Smooth muscle cell (in vitro differentiated cells): ENCODE measurements at regions not wholly inside any gene's neighbourhood (a gene's known extent, or its start where the extent isn't known, plus 50 kb on each side); places are given as distances from the start of the nearest gene placed in this dataset.

ENCODE experiments used
- DNase-seq: peaks from one replicate; lab custom pipeline; 2025; ENCODE audit not compliant: unreplicated experiment; lab: John Stamatoyannopoulos, UW
- H2AFZ ChIP-seq: fragments of 200-600 bp; sonication (generic); 2 replicates; pipeline ENCODE4 v1.6.0; 2016; ENCODE audit warnings: antibody characterized with exemption, low read depth, mild to moderate bottlenecking
- H3F3A ChIP-seq: fragments of 200-600 bp; sonication (generic); 2 replicates; pipeline ENCODE4 v1.6.0; 2017; ENCODE audit warnings: antibody characterized with exemption, low read depth
- H3K27ac ChIP-seq: fragments of 200-600 bp; sonication (generic); 2 replicates; pipeline ENCODE4 v1.5.1; 2016; ENCODE audit warnings: low read depth, mild to moderate bottlenecking
- H3K27me3 ChIP-seq: fragments of 200-600 bp; sonication (generic); 2 replicates; pipeline ENCODE4 v1.6.1; 2016; ENCODE audit warnings: low read depth, mild to moderate bottlenecking
- H3K36me3 ChIP-seq: fragments of 200-600 bp; sonication (generic); 2 replicates; pipeline ENCODE4 v1.5.1; 2016; ENCODE audit warnings: low read depth
- H3K4me1 ChIP-seq: fragments of 200-600 bp; sonication (generic); 2 replicates; pipeline ENCODE4 v1.5.1; 2016; ENCODE audit warnings: low read depth
- H3K4me2 ChIP-seq: fragments of 200-600 bp; sonication (generic); 2 replicates; pipeline ENCODE4 v1.6.0; 2016; ENCODE audit warnings: mild to moderate bottlenecking
- H3K4me3 ChIP-seq: fragments of 200-600 bp; sonication (generic); 2 replicates; pipeline ENCODE4 v1.5.1; 2016; ENCODE audit warnings: mild to moderate bottlenecking
- H3K79me2 ChIP-seq: fragments of 200-600 bp; sonication (generic); 2 replicates; pipeline ENCODE4 v1.6.0; 2016; ENCODE audit warnings: low read depth, mild to moderate bottlenecking
- H3K9ac ChIP-seq: fragments of 200-600 bp; sonication (generic); 2 replicates; pipeline ENCODE4 v1.6.0; 2016; ENCODE audit warnings: low read depth
- H3K9me3 ChIP-seq: fragments of 200-600 bp; sonication (generic); replicated peaks from 2 replicates; pipeline ENCODE4 v1.5.1; 2016; ENCODE audit warnings: low read depth
- H4K20me1 ChIP-seq: fragments of 200-600 bp; sonication (generic); 2 replicates; pipeline ENCODE4 v1.6.0; 2016; ENCODE audit warnings: low read depth
- WGBS: methylation state at CpG from one replicate; pipeline ENCODE4 v1.1.7; 2016; ENCODE audit warnings: low lambda C conversion rate; 5-methylcytosine and 5-hydroxymethylcytosine counted together
- TF ChIP-seq, protein P1 (sequence below): fragments of 200-600 bp; sonication (generic); IDR thresholded peaks from 2 replicates; pipeline ENCODE4 v1.5.1; 2017; ENCODE audit warnings: borderline replicate concordance, mild to moderate bottlenecking, antibody characterized with exemption; ENCODE audit not compliant: insufficient read depth, poor library complexity, severe bottlenecking

DNA sequence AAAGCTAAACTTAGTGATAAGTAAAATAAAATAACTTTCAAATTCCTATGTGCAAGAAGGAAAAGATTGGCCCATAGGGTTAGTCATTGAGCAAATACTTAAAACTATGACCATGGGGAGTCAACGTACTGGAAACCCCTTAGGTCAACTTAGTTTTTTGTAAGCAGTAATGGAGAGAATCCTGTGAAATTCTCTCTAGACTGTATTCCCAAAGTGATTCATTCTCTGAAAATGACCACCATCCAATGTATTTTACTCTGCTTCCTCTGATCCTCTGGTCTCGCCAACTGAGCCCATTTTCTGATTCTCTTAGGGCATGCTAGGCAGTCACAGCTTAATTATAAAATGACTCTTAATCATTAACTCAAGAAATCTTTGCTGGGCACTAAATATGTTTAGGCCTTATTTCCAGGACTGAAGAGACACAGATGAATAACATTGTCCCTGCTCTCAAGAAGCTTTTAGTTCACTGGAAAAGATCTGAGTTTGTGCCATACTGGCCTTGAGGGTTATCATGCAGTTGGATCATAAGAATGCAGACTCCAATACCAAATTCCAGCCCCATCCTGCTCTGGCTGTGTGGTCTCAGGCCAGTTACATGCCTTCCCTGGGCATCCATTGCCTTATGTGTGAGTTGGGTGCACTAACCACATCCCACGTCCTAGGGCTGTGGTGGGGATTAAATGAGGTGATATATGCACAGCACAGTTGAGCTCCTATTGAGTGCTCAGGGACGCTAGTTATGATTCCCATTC is 732.4 kb downstream of the AACS start:
- Histone ChIP-seq H2AFZ (no peak overlapping the region), H3K27ac (no peak overlapping the region), H3K4me3 (no peak overlapping the region)

DNA sequence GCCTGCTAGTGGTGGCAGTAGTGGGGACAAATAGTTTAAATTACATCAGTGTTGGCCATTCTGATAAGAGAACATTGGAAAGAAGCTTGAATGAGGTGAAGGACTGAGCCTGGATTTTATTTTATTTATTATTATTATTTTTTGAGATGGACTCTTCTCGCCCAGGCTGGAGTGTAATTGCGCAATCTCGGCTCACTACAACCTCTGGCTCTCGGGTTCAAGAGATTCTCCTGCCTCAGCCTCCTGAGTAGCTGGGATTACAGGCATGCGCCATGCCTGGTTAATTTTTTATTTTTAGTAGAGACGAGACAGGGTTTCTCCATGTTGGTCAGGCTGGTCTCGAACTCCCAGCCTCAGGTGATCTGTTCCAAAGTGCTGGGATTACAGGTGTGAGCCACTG is 739.4 kb downstream of the AACS start:
- no peak for DNase-seq
- no peak overlapping the region for H3K9ac ChIP-seq
- no peaks in the 10 kb centered on the region for H3K4me1 ChIP-seq
- no peak overlapping the region for H3K27ac ChIP-seq
- no peak overlapping the region for H2AFZ ChIP-seq
- no peaks in the 10 kb centered on the region for H3K36me3 ChIP-seq
- TF ChIP-seq, protein P1, sequence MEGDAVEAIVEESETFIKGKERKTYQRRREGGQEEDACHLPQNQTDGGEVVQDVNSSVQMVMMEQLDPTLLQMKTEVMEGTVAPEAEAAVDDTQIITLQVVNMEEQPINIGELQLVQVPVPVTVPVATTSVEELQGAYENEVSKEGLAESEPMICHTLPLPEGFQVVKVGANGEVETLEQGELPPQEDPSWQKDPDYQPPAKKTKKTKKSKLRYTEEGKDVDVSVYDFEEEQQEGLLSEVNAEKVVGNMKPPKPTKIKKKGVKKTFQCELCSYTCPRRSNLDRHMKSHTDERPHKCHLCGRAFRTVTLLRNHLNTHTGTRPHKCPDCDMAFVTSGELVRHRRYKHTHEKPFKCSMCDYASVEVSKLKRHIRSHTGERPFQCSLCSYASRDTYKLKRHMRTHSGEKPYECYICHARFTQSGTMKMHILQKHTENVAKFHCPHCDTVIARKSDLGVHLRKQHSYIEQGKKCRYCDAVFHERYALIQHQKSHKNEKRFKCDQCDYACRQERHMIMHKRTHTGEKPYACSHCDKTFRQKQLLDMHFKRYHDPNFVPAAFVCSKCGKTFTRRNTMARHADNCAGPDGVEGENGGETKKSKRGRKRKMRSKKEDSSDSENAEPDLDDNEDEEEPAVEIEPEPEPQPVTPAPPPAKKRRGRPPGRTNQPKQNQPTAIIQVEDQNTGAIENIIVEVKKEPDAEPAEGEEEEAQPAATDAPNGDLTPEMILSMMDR: no peak
- no peak overlapping the region for H3K4me3 ChIP-seq
- WGBS: 76% methylated on average over 7 of the region's 7 CpGs
- no peaks in the 10 kb centered on the region for H3K27me3 ChIP-seq
- no peak overlapping the region for H3K4me2 ChIP-seq
- H3K79me2 ChIP-seq: no peaks in the 10 kb centered on the region
- no peaks in the 10 kb centered on the region for H3K9me3 ChIP-seq
- no peaks in the 10 kb centered on the region for H3F3A ChIP-seq
- H4K20me1 ChIP-seq: no peaks in the 10 kb centered on the region

More for the DNA sequence above, 732.4 kb downstream of the AACS start:
- Histone ChIP-seq H3K79me2 (no peaks in the 10 kb centered on the region), H3K27me3 (no peaks in the 10 kb centered on the region), H3K4me2 (no peak overlapping the region), H4K20me1 (no peaks in the 10 kb centered on the region), H3K9ac (no peak overlapping the region), H3K9me3 (no peaks in the 10 kb centered on the region), H3K4me1 (no peaks in the 10 kb centered on the region), H3F3A (no peaks in the 10 kb centered on the region), H3K36me3 (no peaks in the 10 kb centered on the region)
- TF ChIP-seq, protein P1: no peak
- DNase-seq: no peak
- 74% methylated on average over 4 of the region's 4 CpGs for WGBS

DNA sequence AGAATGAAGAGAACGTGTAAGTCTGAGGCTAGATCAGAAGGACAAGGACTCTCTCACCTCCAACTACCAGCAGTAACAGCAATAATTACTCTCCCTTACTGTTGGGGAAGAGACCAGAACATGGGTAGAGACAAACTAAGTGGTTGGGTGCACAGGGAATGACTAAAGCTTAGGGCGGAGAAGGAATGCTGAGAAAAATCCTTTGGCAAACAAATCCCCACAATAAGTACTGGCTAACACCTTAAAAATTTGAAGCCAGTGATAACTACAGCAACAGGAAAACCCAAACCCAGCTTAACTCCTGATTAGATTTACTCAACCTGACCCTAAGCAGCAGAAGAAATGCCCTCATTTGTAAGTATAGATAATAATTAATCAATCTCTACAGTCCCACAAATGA is 759.0 kb downstream of the AACS start:
- DNase-seq: no peak
- Histone ChIP-seq H3K4me1 (no peaks in the 10 kb centered on the region), H3K9ac (no peak overlapping the region), H3F3A (no peaks in the 10 kb centered on the region), H3K9me3 (no peaks in the 10 kb centered on the region), H3K36me3 (no peaks in the 10 kb centered on the region), H4K20me1 (no peaks in the 10 kb centered on the region), H3K27ac (no peak overlapping the region), H2AFZ (no peak overlapping the region), H3K4me3 (no peak overlapping the region), H3K4me2 (no peak overlapping the region), H3K79me2 (no peaks in the 10 kb centered on the region), H3K27me3 (no peaks in the 10 kb centered on the region)
- 84% methylated on average over 2 of the region's 2 CpGs for WGBS
- TF ChIP-seq, protein P1: no peak

DNA sequence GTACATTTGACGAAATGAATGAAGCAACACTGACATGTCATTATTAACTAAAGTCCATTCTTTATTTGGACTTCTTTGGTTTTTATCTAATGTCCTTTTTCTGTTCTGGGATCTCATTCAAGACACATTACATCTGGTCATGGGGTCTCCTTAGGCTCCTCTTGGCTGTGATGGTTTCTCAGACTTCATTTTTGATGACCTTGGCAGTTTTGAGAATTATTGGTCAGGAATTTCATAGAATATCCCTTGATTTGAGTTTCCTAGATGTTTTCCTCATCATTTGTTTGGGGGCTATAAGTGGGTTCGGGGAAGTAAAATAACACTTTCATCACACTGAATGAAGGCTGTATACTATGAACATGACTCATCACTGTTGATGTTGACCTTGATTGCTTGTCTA is 770.6 kb downstream of the AACS start:
- no peaks in the 10 kb centered on the region for H3K27me3 ChIP-seq

More for the DNA sequence above, 770.6 kb downstream of the AACS start:
- no peaks in the 10 kb centered on the region for H3K79me2 ChIP-seq
- H2AFZ ChIP-seq: no peak overlapping the region
- no peak overlapping the region for H3K27ac ChIP-seq
- no peak overlapping the region for H3K9ac ChIP-seq
- no peaks in the 10 kb centered on the region for H3F3A ChIP-seq
- TF ChIP-seq, protein P1: no peak
- no peak overlapping the region for H3K4me3 ChIP-seq
- H3K9me3 ChIP-seq: peaks cover 2% of the 10 kb centered on the region
- H3K4me1 ChIP-seq: no peaks in the 10 kb centered on the region
- no peak overlapping the region for H3K4me2 ChIP-seq
- H4K20me1 ChIP-seq: no peaks in the 10 kb centered on the region
- WGBS: 66% methylated on average over 2 of the region's 2 CpGs
- no peak for DNase-seq
- H3K36me3 ChIP-seq: no peaks in the 10 kb centered on the region
